Heart left ventricle (tissue), 13 donors: ENCODE measurements at regions not wholly inside any gene's neighbourhood (a gene's known extent, or its start where the extent isn't known, plus 50 kb on each side); places are given as distances from the start of the nearest gene placed in this dataset.

ENCODE experiments used
- POLR2A ChIP-seq, 2 donors: fragments of 450-650 bp; IDR thresholded peaks; one replicate each; pipeline ENCODE4 v1.6.1; 2017; ENCODE audit warnings: antibody characterized with exemption in 2 of 2, mild to moderate bottlenecking in 2 of 2, moderate library complexity in 2 of 2
- TF ChIP-seq, protein P1 (sequence below), 12 donors: fragments of 200-600 bp; sonication (generic) in 4 of 12; IDR thresholded peaks; one replicate each; pipeline versions ENCODE4 v1.5.0 to v1.8.0; 2018 to 2022; ENCODE audit warnings: antibody characterized with exemption in 12 of 12, mild to moderate bottlenecking in 5 of 12
- donor health status: ischemic (EF 13 %, LVEDD 7.1; RV severe dilation, severe dysfunction).
- donor health status: DM: no; HTN: yes; CAD: no.
- donor health status: DM: no; HTN: no; CAD: no.
- donor health status: ischemic (EF 25% LVEDD 6.9; RV normal size, moderate dysfunction).
- donor health status: ischemic (EF 25% LVEDD 5.7; RV mildly dilated, moderate dysfunction).
- donor health status: ischemic (EF 35%, LVEDD 5.7; RV mildly dilated, moderate dysfunction).
- donor health status: nonischemic (EF 11% LVEDD 7.7; RV severe dilation, severe dysfunction).
- donor health status: DM: yes; HTN: yes; CAD: no.
- donor health status: PGD.
- donor health status: ischemic (EF 29% LVEDD 5.4; RV normal size, mild dysfunction).
- donor health status: nonischemic (EF 23%, LVEDD 6.1; RV moderate dilation, normal function).

DNA sequence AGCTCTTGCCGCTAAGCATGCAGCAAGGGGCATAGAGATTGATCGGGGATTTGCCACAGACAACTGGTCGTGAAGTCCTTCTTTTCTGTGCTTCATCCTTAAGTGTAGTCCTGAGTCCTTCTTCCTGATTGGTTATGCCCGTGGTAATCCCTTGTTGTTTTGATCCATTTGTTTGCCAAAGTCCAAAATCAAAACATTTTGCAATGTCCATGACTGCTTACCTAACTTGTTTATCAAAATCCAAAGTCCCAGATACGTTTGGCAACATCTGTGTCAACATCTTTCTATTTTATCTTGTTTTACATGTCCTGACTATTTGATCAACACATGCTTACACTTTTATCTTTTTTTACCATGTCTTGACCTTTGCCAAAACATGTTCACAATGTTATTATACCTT is 229.0 kb upstream of the ZNF804A start:
- no peak for TF ChIP-seq POLR2A (IDR thresholded peaks at IDR 0.05)
- TF ChIP-seq, protein P1, sequence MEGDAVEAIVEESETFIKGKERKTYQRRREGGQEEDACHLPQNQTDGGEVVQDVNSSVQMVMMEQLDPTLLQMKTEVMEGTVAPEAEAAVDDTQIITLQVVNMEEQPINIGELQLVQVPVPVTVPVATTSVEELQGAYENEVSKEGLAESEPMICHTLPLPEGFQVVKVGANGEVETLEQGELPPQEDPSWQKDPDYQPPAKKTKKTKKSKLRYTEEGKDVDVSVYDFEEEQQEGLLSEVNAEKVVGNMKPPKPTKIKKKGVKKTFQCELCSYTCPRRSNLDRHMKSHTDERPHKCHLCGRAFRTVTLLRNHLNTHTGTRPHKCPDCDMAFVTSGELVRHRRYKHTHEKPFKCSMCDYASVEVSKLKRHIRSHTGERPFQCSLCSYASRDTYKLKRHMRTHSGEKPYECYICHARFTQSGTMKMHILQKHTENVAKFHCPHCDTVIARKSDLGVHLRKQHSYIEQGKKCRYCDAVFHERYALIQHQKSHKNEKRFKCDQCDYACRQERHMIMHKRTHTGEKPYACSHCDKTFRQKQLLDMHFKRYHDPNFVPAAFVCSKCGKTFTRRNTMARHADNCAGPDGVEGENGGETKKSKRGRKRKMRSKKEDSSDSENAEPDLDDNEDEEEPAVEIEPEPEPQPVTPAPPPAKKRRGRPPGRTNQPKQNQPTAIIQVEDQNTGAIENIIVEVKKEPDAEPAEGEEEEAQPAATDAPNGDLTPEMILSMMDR (IDR thresholded peaks at IDR 0.05): no peak
